ENCODE measurements at regions not wholly inside any gene's neighbourhood (a gene's known extent, or its start where the extent isn't known, plus 50 kb on each side); places are given as distances from the start of the nearest gene placed in this dataset.
"Not testable (repeated sequence)": the region's sequence is repeated elsewhere in the genome, so short reads cannot be mapped to it uniquely, and the experiment has no call there.

- H3K4me3 ChIP-seq (ENCODE audit: low read depth, low read length): no peak overlapping the region
- TF ChIP-seq, protein P1, sequence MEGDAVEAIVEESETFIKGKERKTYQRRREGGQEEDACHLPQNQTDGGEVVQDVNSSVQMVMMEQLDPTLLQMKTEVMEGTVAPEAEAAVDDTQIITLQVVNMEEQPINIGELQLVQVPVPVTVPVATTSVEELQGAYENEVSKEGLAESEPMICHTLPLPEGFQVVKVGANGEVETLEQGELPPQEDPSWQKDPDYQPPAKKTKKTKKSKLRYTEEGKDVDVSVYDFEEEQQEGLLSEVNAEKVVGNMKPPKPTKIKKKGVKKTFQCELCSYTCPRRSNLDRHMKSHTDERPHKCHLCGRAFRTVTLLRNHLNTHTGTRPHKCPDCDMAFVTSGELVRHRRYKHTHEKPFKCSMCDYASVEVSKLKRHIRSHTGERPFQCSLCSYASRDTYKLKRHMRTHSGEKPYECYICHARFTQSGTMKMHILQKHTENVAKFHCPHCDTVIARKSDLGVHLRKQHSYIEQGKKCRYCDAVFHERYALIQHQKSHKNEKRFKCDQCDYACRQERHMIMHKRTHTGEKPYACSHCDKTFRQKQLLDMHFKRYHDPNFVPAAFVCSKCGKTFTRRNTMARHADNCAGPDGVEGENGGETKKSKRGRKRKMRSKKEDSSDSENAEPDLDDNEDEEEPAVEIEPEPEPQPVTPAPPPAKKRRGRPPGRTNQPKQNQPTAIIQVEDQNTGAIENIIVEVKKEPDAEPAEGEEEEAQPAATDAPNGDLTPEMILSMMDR (IDR thresholded peaks at IDR 0.05; ENCODE audit: low read depth, low read length): no peak
Observed at GRCh38 chr9:117649126-117649525, 55.1 kb upstream of the TLR4 start.

DNA sequence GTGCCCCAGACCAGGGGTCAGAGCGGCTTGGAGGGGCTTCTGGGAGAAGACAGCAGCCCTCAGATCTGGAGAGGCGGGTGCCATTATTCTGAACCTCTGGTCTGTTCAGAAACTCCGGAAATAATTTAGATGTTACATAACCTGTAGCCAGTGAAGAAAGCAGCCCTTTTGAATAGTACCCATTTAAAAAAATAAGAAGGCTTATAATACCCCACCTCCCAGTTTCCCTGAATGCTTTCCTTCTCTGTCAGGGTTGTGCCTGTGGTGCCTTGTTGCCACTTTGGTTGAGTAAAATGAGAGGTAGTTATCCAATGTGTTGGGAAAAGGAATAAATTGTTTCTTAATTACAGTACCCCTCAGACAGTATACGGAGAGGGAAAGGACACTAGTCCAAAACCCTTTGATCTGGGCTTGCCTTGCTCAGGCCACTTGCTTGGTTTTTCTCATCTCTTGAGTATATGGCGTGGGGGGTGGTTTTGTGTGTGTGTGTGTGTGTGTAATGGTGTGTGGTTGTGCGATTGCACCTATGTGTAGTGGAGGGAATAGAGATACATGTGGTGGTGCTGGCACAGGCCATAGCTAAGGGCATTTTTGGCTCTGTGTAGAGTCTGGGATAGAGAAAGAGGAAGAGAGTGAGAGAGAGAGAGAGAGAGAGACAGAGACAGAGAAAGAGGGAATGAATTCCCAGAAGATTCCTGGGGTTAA, 59.1 kb upstream of the TLR4 start:
- TF ChIP-seq, protein P1 (IDR thresholded peaks at IDR 0.05; ENCODE audit: low read depth, low read length): no peak
- no peak overlapping the region for H3K4me3 ChIP-seq (ENCODE audit: low read depth, low read length)

- TF ChIP-seq, protein P1 (IDR thresholded peaks at IDR 0.05; ENCODE audit: low read depth, low read length): peak; percentile 86
- no peak overlapping the region for H3K4me3 ChIP-seq (ENCODE audit: low read depth, low read length)
Observed at GRCh38 chr9:117644133-117644931, 59.9 kb upstream of the TLR4 start.

GRCh38 chr9:117643288-117643654, 60.9 kb upstream of the TLR4 start:
- no peak overlapping the region for H3K4me3 ChIP-seq (ENCODE audit: low read depth, low read length)
- TF ChIP-seq, protein P1 (IDR thresholded peaks at IDR 0.05; ENCODE audit: low read depth, low read length): no peak

DNA sequence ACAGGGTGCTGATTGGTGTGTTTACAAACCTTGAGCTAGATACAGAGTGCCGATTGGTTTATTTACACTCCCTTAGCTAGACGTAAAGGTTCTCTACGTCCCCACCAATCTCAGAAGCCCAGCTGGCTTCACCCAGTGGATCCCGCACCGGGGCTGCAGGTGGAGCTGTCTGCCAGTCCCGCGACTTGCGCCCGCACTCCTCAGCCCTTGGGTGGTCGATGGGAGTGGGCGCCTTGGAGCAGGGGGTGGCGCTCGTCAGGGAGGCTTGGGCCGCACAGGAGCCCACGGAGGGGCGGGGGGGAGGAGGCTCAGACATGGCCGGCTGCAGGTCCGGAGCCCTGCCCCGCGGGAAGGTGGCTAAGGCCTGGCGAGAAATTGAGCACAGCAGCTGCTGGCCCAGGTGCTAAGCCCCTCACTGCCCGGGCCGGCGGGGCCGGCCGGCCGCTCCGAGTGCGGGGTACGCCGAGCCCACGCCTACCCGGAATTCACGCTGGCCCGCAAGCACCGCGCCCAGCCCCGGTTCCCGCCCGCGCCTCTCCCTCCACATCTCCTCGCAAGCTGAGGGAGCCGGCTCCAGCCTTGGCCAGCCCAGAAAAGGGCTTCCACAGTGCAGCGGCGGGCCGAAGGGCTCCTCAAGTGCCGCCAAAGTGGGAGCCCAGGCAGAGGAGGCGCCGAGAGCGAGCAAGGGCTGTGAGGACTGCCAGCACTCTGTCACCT, 61.5 kb upstream of the TLR4 start:
- H3K4me3 ChIP-seq (ENCODE audit: low read depth, low read length): not testable (repeated sequence)

- no peak overlapping the region for H3K4me3 ChIP-seq (ENCODE audit: low read depth, low read length)
- TF ChIP-seq, protein P1 (IDR thresholded peaks at IDR 0.05; ENCODE audit: low read depth, low read length): no peak
Observed at GRCh38 chr9:117636681-117637080, 67.5 kb upstream of the TLR4 start.

- no peak overlapping the region for H3K4me3 ChIP-seq (ENCODE audit: low read depth, low read length)
- TF ChIP-seq, protein P1 (IDR thresholded peaks at IDR 0.05; ENCODE audit: low read depth, low read length): no peak
Observed at GRCh38 chr9:117625154-117625553, 79.0 kb upstream of the TLR4 start.

All from WI38 (cell line).